ENCODE measurements at regions not wholly inside any gene's neighbourhood (a gene's known extent, or its start where the extent isn't known, plus 50 kb on each side); places are given as distances from the start of the nearest gene placed in this dataset.

DNA sequence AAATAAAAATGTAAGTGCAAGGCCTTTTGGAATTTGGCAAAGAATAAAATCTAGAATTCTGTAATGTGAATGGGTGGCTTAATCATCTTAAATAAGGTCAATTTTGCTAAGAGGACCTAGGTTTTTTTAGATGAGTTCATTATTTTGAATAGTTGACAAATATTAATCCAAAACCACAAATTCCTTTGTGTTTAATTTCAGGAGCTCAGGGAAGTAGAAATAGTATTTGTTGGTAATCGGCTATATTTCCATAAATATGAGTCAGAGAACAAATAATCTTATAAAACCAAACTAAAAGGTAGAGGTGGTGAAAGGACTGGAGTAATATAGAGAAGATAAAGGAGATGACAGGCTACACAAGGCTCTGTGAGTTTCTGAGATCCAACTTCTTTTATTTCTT, 190.4 kb upstream of the TLL1 start:
- Histone ChIP-seq H3K4me1 (ENCODE audit: control insufficient read depth in 1 of 2, insufficient read depth in 2 of 2, low read length in 2 of 2) (no peaks in the 10 kb centered on the region), H4K20me1 (ENCODE audit: insufficient read depth) (no peaks in the 10 kb centered on the region), H3K4me3 (replicated peaks in 1 of 2; ENCODE audit: low read depth in 1 of 2, low read length in 2 of 2) (no peak overlapping the region), H3K27me3 (ENCODE audit: insufficient read depth, low read length) (no peaks in the 10 kb centered on the region), H3K9me2 (ENCODE audit: insufficient read depth) (no peaks in the 10 kb centered on the region), H3K9ac (ENCODE audit: low read length) (no peak overlapping the region), H3K9me3 (ENCODE audit: control insufficient read depth in 1 of 2, insufficient read depth in 1 of 2, low read depth in 1 of 2, low read length in 2 of 2) (no peaks in the 10 kb centered on the region), H3K4me2 (ENCODE audit: low read length) (no peak overlapping the region), H2AFZ (ENCODE audit: low read depth, low read length, poor library complexity, severe bottlenecking) (no peak overlapping the region), H3K27ac (ENCODE audit: low read depth, low read length) (no peak overlapping the region), H3K36me3 (ENCODE audit: control insufficient read depth in 1 of 2, insufficient read depth in 2 of 2, low read length in 2 of 2) (no peaks in the 10 kb centered on the region), H3K79me2 (ENCODE audit: insufficient read depth, low read length) (no peaks in the 10 kb centered on the region)
- TF ChIP-seq JUND (IDR thresholded peaks at IDR 0.05) (no peak), YY1 (IDR thresholded peaks at IDR 0.05; ENCODE audit: extremely low read depth, insufficient replicate concordance, low read depth, low read length) (no peak), POLR2A (IDR thresholded peaks at IDR 0.05; ENCODE audit: borderline replicate concordance, extremely low read depth, insufficient read depth, insufficient read length) (no peak), TCF7L2 (IDR thresholded peaks at IDR 0.05; ENCODE audit: borderline replicate concordance, extremely low read depth, insufficient read depth, insufficient read length) (no peak), POLR2AphosphoS5 (IDR thresholded peaks at IDR 0.05; ENCODE audit: low read depth, low read length) (no peak), SIN3A (IDR thresholded peaks at IDR 0.05; ENCODE audit: low read depth) (no peak)
- TF ChIP-seq, protein P1, sequence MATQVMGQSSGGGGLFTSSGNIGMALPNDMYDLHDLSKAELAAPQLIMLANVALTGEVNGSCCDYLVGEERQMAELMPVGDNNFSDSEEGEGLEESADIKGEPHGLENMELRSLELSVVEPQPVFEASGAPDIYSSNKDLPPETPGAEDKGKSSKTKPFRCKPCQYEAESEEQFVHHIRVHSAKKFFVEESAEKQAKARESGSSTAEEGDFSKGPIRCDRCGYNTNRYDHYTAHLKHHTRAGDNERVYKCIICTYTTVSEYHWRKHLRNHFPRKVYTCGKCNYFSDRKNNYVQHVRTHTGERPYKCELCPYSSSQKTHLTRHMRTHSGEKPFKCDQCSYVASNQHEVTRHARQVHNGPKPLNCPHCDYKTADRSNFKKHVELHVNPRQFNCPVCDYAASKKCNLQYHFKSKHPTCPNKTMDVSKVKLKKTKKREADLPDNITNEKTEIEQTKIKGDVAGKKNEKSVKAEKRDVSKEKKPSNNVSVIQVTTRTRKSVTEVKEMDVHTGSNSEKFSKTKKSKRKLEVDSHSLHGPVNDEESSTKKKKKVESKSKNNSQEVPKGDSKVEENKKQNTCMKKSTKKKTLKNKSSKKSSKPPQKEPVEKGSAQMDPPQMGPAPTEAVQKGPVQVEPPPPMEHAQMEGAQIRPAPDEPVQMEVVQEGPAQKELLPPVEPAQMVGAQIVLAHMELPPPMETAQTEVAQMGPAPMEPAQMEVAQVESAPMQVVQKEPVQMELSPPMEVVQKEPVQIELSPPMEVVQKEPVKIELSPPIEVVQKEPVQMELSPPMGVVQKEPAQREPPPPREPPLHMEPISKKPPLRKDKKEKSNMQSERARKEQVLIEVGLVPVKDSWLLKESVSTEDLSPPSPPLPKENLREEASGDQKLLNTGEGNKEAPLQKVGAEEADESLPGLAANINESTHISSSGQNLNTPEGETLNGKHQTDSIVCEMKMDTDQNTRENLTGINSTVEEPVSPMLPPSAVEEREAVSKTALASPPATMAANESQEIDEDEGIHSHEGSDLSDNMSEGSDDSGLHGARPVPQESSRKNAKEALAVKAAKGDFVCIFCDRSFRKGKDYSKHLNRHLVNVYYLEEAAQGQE (IDR thresholded peaks at IDR 0.05; ENCODE audit: low read depth) = no peak
- no TSS peak for BruUV-seq (replicated peaks)
- DNase-seq (ENCODE audit: low read depth, low spot score) (no peak), ATAC-seq (no peak)
- RAD21 ChIA-PET (ENCODE audit: low non-redundant PET in 1 of 2, low total read pairs in 2 of 2, uncharacterized antibody in 2 of 2, unreplicated experiment in 2 of 2) = no interaction called here
- CTCF ChIA-PET = no interaction called here
- intact Hi-C loops (cut with micrococcal nuclease) = no loop called here
- POLR2A ChIA-PET = no interaction called here
